ENCODE measurements at regions not wholly inside any gene's neighbourhood (a gene's known extent, or its start where the extent isn't known, plus 50 kb on each side); places are given as distances from the start of the nearest gene placed in this dataset.

DNA sequence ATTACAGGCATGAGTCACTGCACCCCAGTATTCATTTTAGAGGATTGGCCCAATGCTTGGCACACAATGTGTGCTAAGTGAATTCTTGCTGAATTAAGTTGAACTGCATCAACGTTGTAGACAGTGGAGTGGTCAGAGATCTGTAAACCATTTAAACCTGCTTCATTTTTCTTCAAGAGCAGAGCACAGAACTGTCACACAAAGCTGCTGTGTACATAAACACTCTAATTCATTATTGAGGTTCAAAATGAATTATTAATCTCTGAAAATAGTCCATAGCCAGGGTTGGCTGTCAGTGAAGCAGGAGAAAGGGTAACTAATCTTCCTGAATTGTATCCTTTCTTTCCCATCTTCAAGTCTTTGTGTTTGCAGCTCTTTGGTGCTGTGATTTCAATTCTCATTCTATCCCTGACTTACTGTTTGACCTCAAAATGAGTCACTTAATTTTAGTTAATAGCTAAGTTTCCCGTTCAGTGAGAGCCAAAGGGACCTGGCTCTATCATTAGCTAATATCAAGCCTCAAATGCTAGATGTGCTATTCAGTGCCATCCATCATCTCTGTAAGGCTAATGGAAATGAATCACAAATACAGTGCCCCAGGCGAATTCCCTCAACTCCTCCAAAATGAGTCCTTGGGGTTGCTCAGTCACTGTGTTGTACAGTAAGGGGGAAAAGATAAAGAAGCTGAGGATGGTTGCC, 77.0 kb upstream of the TSC22D1 start:
- H2AFZ ChIP-seq (ENCODE audit: low read depth, low read length), result no peak overlapping the region
- H3K36me3 ChIP-seq (ENCODE audit: insufficient read depth, low read length), result no peaks in the 10 kb centered on the region
- no peaks in the 10 kb centered on the region for H3K9me3 ChIP-seq (ENCODE audit: insufficient read depth, low read length, severe bottlenecking)
- no peak for ATAC-seq (ENCODE audit: insufficient read depth, low read depth)
- no peaks in the 10 kb centered on the region for H3K79me2 ChIP-seq (ENCODE audit: insufficient read depth, low read length)
- no peaks in the 10 kb centered on the region for H4K20me1 ChIP-seq (ENCODE audit: insufficient read depth, low read length)
- H3K4me3 ChIP-seq (ENCODE audit: low read depth in 1 of 2, low read length in 2 of 2), result no peak overlapping the region
- H3K27ac ChIP-seq (ENCODE audit: low read length), result no peak overlapping the region
- no peak overlapping the region for H3K9ac ChIP-seq (ENCODE audit: low read depth, low read length)
- DNase-seq, result no peak
- no peak overlapping the region for H3K4me2 ChIP-seq (ENCODE audit: insufficient read depth, low read length)
- no peaks in the 10 kb centered on the region for H3K27me3 ChIP-seq (ENCODE audit: insufficient read depth, low read length, poor library complexity)
- no peaks in the 10 kb centered on the region for H3K4me1 ChIP-seq (ENCODE audit: insufficient read depth, low read length)
- TF ChIP-seq EZH2 (IDR thresholded peaks at IDR 0.05; ENCODE audit: borderline replicate concordance, low read depth, low read length, severe bottlenecking), result no peak
- TF ChIP-seq, protein P1, sequence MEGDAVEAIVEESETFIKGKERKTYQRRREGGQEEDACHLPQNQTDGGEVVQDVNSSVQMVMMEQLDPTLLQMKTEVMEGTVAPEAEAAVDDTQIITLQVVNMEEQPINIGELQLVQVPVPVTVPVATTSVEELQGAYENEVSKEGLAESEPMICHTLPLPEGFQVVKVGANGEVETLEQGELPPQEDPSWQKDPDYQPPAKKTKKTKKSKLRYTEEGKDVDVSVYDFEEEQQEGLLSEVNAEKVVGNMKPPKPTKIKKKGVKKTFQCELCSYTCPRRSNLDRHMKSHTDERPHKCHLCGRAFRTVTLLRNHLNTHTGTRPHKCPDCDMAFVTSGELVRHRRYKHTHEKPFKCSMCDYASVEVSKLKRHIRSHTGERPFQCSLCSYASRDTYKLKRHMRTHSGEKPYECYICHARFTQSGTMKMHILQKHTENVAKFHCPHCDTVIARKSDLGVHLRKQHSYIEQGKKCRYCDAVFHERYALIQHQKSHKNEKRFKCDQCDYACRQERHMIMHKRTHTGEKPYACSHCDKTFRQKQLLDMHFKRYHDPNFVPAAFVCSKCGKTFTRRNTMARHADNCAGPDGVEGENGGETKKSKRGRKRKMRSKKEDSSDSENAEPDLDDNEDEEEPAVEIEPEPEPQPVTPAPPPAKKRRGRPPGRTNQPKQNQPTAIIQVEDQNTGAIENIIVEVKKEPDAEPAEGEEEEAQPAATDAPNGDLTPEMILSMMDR (IDR thresholded peaks at IDR 0.05; ENCODE audit: borderline replicate concordance, extremely low read depth, low read length, poor library complexity, severe bottlenecking), result no peak

- H3K36me3 ChIP-seq (ENCODE audit: insufficient read depth, low read length), result no peaks in the 10 kb centered on the region
- H3K27ac ChIP-seq (ENCODE audit: low read length), result no peak overlapping the region
- no peak overlapping the region for H2AFZ ChIP-seq (ENCODE audit: low read depth, low read length)
- no peaks in the 10 kb centered on the region for H3K4me1 ChIP-seq (ENCODE audit: insufficient read depth, low read length)
- ATAC-seq (ENCODE audit: insufficient read depth, low read depth) (no peak), DNase-seq (no peak)
- H3K9ac ChIP-seq (ENCODE audit: low read depth, low read length), result no peak overlapping the region
- no peaks in the 10 kb centered on the region for H3K27me3 ChIP-seq (ENCODE audit: insufficient read depth, low read length, poor library complexity)
- H4K20me1 ChIP-seq (ENCODE audit: insufficient read depth, low read length), result no peaks in the 10 kb centered on the region
- TF ChIP-seq, protein P1 (IDR thresholded peaks at IDR 0.05; ENCODE audit: borderline replicate concordance, extremely low read depth, low read length, poor library complexity, severe bottlenecking), result no peak
- TF ChIP-seq EZH2 (IDR thresholded peaks at IDR 0.05; ENCODE audit: borderline replicate concordance, low read depth, low read length, severe bottlenecking), result no peak
- H3K4me2 ChIP-seq (ENCODE audit: insufficient read depth, low read length), result no peak overlapping the region
- H3K4me3 ChIP-seq (ENCODE audit: low read depth in 1 of 2, low read length in 2 of 2), result no peak overlapping the region
- no peaks in the 10 kb centered on the region for H3K79me2 ChIP-seq (ENCODE audit: insufficient read depth, low read length)
- no peaks in the 10 kb centered on the region for H3K9me3 ChIP-seq (ENCODE audit: insufficient read depth, low read length, severe bottlenecking)
Measured at GRCh38 chr13:44652168-44652567, 76.0 kb upstream of the TSC22D1 start.

GRCh38 chr13:44651724-44652123, 75.6 kb upstream of the TSC22D1 start:
- Histone ChIP-seq H3K4me2 (ENCODE audit: insufficient read depth, low read length) (no peak overlapping the region), H2AFZ (ENCODE audit: low read depth, low read length) (no peak overlapping the region), H3K79me2 (ENCODE audit: insufficient read depth, low read length) (no peaks in the 10 kb centered on the region), H3K4me1 (ENCODE audit: insufficient read depth, low read length) (no peaks in the 10 kb centered on the region), H3K36me3 (ENCODE audit: insufficient read depth, low read length) (no peaks in the 10 kb centered on the region), H4K20me1 (ENCODE audit: insufficient read depth, low read length) (no peaks in the 10 kb centered on the region), H3K4me3 (ENCODE audit: low read depth in 1 of 2, low read length in 2 of 2) (no peak overlapping the region), H3K27me3 (ENCODE audit: insufficient read depth, low read length, poor library complexity) (no peaks in the 10 kb centered on the region), H3K9me3 (ENCODE audit: insufficient read depth, low read length, severe bottlenecking) (no peaks in the 10 kb centered on the region), H3K9ac (ENCODE audit: low read depth, low read length) (no peak overlapping the region), H3K27ac (ENCODE audit: low read length) (no peak overlapping the region)
- DNase-seq (no peak), ATAC-seq (ENCODE audit: insufficient read depth, low read depth) (no peak)
- TF ChIP-seq EZH2 (IDR thresholded peaks at IDR 0.05; ENCODE audit: borderline replicate concordance, low read depth, low read length, severe bottlenecking), result no peak
- TF ChIP-seq, protein P1 (IDR thresholded peaks at IDR 0.05; ENCODE audit: borderline replicate concordance, extremely low read depth, low read length, poor library complexity, severe bottlenecking), result no peak
